ENCODE measurements at regions not wholly inside any gene's neighbourhood (a gene's known extent, or its start where the extent isn't known, plus 50 kb on each side); places are given as distances from the start of the nearest gene placed in this dataset.

GRCh38 chr2:62654876-62655359, 50.6 kb upstream of the EHBP1 start:
- TF ChIP-seq CTCF (IDR thresholded peaks at IDR 0.05; ENCODE audit: low read depth, low read length) = no peak
- no peak for TF ChIP-seq POLR2A (IDR thresholded peaks at IDR 0.05; ENCODE audit: extremely low read depth, insufficient read length)
- no peak for TF ChIP-seq MYC (IDR thresholded peaks at IDR 0.05; ENCODE audit: low read depth, low read length)
